ENCODE measurements at regions not wholly inside any gene's neighbourhood (a gene's known extent, or its start where the extent isn't known, plus 50 kb on each side); places are given as distances from the start of the nearest gene placed in this dataset.

GRCh38 chr20:39458452-39458851, 496.3 kb downstream of the DHX35 start:
- TF ChIP-seq CTCF (tag by site-specific recombination; IDR thresholded peaks at IDR 0.05): no peak
- TF ChIP-seq ZNF423 (tag by site-specific recombination; IDR thresholded peaks at IDR 0.05): no peak
- TF ChIP-seq ZNF274 (IDR thresholded peaks at IDR 0.05; ENCODE audit: low read length): no peak
- no peak for TF ChIP-seq ZNF274 (tag by site-specific recombination; IDR thresholded peaks at IDR 0.05; ENCODE audit: borderline replicate concordance)
- no peak for TF ChIP-seq ZNF121 (tag by site-specific recombination; IDR thresholded peaks at IDR 0.05)
- no peak for TF ChIP-seq SCRT1 (tag by site-specific recombination; IDR thresholded peaks at IDR 0.05; ENCODE audit: borderline replicate concordance)
- no peak for TF ChIP-seq ZNF302 (tag by site-specific recombination; IDR thresholded peaks at IDR 0.05; ENCODE audit: low read depth)

Data from HEK293 (cell line).